ENCODE measurements at regions not wholly inside any gene's neighbourhood (a gene's known extent, or its start where the extent isn't known, plus 50 kb on each side); places are given as distances from the start of the nearest gene placed in this dataset.

GRCh38 chr9:85157772-85158171, 488.2 kb downstream of the NTRK2 start:
- Histone ChIP-seq H2AK5ac (ENCODE audit: low read depth, low read length) (no peak overlapping the region), H3K4me2 (ENCODE audit: low read depth, low read length) (no peak overlapping the region), H3K4ac (ENCODE audit: low read depth, low read length) (no peak overlapping the region), H3K27ac (ENCODE audit: insufficient read depth, low read length) (no peak overlapping the region), H3K14ac (replicated peaks; ENCODE audit: low read depth, low read length) (no peak overlapping the region), H3K4me3 (ENCODE audit: insufficient read depth, low read depth, low read length) (no peak overlapping the region), H3K27me3 (ENCODE audit: control insufficient read depth, insufficient read depth, low read length) (no peaks in the 10 kb centered on the region), H3K56ac (ENCODE audit: extremely low read depth, insufficient read depth, low read length) (no peak overlapping the region), H2BK120ac (ENCODE audit: low read depth, low read length) (no peak overlapping the region), H3K18ac (ENCODE audit: low read depth, low read length) (no peak overlapping the region), H3K4me1 (ENCODE audit: control insufficient read depth, insufficient read depth, low read length) (no peaks in the 10 kb centered on the region), H4K8ac (ENCODE audit: low read depth in 2 of 2, low read length in 2 of 2) (no peak overlapping the region), H3K9ac (ENCODE audit: low read depth, low read length) (no peak overlapping the region), H3K36me3 (ENCODE audit: control insufficient read depth, insufficient read depth, low read length) (no peaks in the 10 kb centered on the region), H2BK15ac (ENCODE audit: low read depth, low read length) (no peak overlapping the region), H4K20me1 (ENCODE audit: insufficient read depth, low read length) (no peaks in the 10 kb centered on the region), H3K9me3 (ENCODE audit: control insufficient read depth, insufficient read depth, low read length) (peaks cover 3% of the 10 kb centered on the region; the same call in 1 of the 2 replicates), H2BK5ac (ENCODE audit: low read depth, low read length, poor library complexity, severe bottlenecking) (no peak overlapping the region), H4K5ac (ENCODE audit: low read depth, low read length) (no peak overlapping the region), H3K23ac (ENCODE audit: low read depth, low read length) (no peak overlapping the region), H2AK9ac (replicated peaks; ENCODE audit: low read depth, low read length, poor library complexity) (no peak overlapping the region), H2BK20ac (ENCODE audit: low read depth, low read length) (no peak overlapping the region), H3K9me1 (ENCODE audit: insufficient read depth, low read length) (no peaks in the 10 kb centered on the region), H4K91ac (ENCODE audit: insufficient read depth, low read depth, low read length) (no peak overlapping the region), H3K79me1 (ENCODE audit: low read depth in 1 of 2, low read length in 2 of 2) (no peaks in the 10 kb centered on the region), H2AFZ (replicated peaks; ENCODE audit: low read length, poor library complexity) (no peak overlapping the region)
- no TSS peak for BruUV-seq (replicated peaks)
- ChIA-PET CTCF (no interaction called here), POLR2A (ENCODE audit: unreplicated experiment) (no interaction called here)
- ATAC-seq (ENCODE audit: low read depth) (no peak), DNase-seq (no peak)
- intact Hi-C loops (cut with micrococcal nuclease) (no loop called here), dilution Hi-C loops (cut with HindIII; ENCODE audit: low sequenced_read_pairs, unreplicated experiment) (no loop called here), in situ Hi-C loops (cut with MboI; ENCODE audit: low sequenced_read_pairs) (no loop called here)
- TF ChIP-seq USF2 (IDR thresholded peaks at IDR 0.05; ENCODE audit: low read depth, low read length) (no peak), MXI1 (IDR thresholded peaks at IDR 0.05; ENCODE audit: borderline replicate concordance, low read depth, low read length) (no peak), ELK1 (IDR thresholded peaks at IDR 0.05; ENCODE audit: borderline replicate concordance, low read depth, low read length) (no peak), NFE2L2 (IDR thresholded peaks at IDR 0.05; ENCODE audit: low read depth, low read length) (no peak), CHD1 (IDR thresholded peaks at IDR 0.05; ENCODE audit: low read depth, low read length) (no peak), CTCF (conservative IDR thresholded peaks at IDR 0.05; ENCODE audit: low read depth, low read length) (no peak), RAD21 (IDR thresholded peaks at IDR 0.05; ENCODE audit: low read length) (no peak)
- WGBS, 2 experiments (ENCODE audit: extremely low coverage in 2 of 2, insufficient read length in 1 of 2) = no CpG with 5 or more reads among the region's 6 CpGs
